ENCODE measurements at regions not wholly inside any gene's neighbourhood (a gene's known extent, or its start where the extent isn't known, plus 50 kb on each side); places are given as distances from the start of the nearest gene placed in this dataset.

- TF ChIP-seq CTCF (IDR thresholded peaks at IDR 0.05) (no peak), POLR2A (IDR thresholded peaks at IDR 0.05) (no peak)
These were observed 72.6 kb upstream of the LY86 start for GRCh38 chr6:6515691-6516607.
